Nephron (organoid): ENCODE measurements at regions not wholly inside any gene's neighbourhood (a gene's known extent, or its start where the extent isn't known, plus 50 kb on each side); places are given as distances from the start of the nearest gene placed in this dataset.

Experiments
- H3K27ac Mint-ChIP-seq, 3 experiments: 2 replicates each; pipeline ENCODE4 v1.8.0; 2020; ENCODE audit warnings: mixed read lengths in 3 of 3, mild to moderate bottlenecking in 2 of 3, moderate library complexity in 1 of 3
- H3K27me3 Mint-ChIP-seq: 2 replicates; pipeline ENCODE4 v1.8.0; 2021; ENCODE audit warnings: low read depth, mild to moderate bottlenecking, moderate library complexity, mixed read lengths
- H3K36me3 Mint-ChIP-seq: 2 replicates; pipeline ENCODE4 v1.8.0; 2020; ENCODE audit warnings: low read depth, mixed read lengths
- H3K4me1 Mint-ChIP-seq: 2 replicates; pipeline ENCODE4 v1.8.0; 2020; ENCODE audit warnings: mixed read lengths
- H3K4me3 Mint-ChIP-seq, 3 experiments: 2 replicates each; pipeline ENCODE4 v1.8.0; 2020; ENCODE audit warnings: mild to moderate bottlenecking in 3 of 3, mixed read lengths in 3 of 3, moderate library complexity in 2 of 3
- H3K9me3 Mint-ChIP-seq: 2 replicates; pipeline ENCODE4 v1.8.0; 2020; ENCODE audit warnings: mixed read lengths
- CTCF ChIP-seq, 3 experiments: fragments of 200-600 bp; sonication (generic); IDR thresholded peaks; one replicate each; pipeline ENCODE4 v1.5.0; 2021; ENCODE audit warnings: antibody characterized with exemption in 3 of 3; ENCODE audit not compliant: unreplicated experiment in 3 of 3

DNA sequence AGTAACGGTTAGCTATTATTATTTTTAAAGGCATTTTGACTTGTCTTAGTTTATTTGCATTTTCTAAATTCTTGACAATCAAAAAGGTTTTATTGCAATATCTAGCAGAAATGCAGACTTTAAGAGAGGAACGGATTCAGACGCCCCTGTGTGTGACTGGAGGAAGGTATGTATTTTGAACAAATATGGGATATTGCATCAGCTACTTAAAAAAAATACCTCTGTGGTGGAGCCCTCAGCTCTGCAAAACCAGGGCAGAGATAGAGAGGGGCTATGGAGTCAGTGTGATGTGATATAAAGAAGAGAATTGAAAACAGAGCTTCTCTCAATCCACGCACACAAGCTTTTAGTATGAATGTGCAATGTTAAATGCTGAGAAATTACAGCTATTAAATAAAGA is 142.4 kb downstream of the ICE1 start:
- H3K4me3 Mint-ChIP-seq: no peak overlapping the region
- H3K4me1 Mint-ChIP-seq: peaks cover 9% of the 10 kb centered on the region
- H3K27me3 Mint-ChIP-seq: peaks cover 18% of the 10 kb centered on the region
- no peaks in the 10 kb centered on the region for H3K9me3 Mint-ChIP-seq
- TF ChIP-seq CTCF (IDR thresholded peaks at IDR 0.05; ENCODE audit: unreplicated experiment in 3 of 3): no peak
- H3K36me3 Mint-ChIP-seq: no peaks in the 10 kb centered on the region
- H3K27ac Mint-ChIP-seq: no peak overlapping the region

DNA sequence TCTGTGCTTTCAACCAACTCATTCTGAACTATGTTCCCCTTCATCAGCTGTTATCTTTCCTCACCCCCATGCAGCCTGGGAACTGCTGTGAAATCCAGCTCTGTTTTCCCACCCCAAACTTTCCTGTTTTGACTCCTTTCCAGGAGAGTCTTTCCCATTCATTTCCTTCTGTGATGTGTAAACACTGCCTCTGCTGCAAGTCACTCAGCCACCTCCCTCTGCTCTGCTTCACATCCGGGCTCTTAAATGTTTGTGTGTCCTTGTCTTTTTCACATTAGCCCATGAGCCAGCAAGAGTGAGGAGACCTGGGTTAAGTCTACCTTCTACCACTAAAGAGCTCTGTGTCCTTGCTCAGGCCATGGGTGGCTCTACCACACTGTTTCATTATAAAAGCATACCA is 137.5 kb downstream of the ICE1 start:
- Mint-ChIP-seq H3K27ac (no peak overlapping the region), H3K4me1 (peaks cover 7% of the 10 kb centered on the region), H3K27me3 (peaks cover 6% of the 10 kb centered on the region), H3K36me3 (no peaks in the 10 kb centered on the region), H3K4me3 (no peak overlapping the region), H3K9me3 (peaks cover 4% of the 10 kb centered on the region)
- no peak for TF ChIP-seq CTCF (IDR thresholded peaks at IDR 0.05; ENCODE audit: unreplicated experiment in 3 of 3)

DNA sequence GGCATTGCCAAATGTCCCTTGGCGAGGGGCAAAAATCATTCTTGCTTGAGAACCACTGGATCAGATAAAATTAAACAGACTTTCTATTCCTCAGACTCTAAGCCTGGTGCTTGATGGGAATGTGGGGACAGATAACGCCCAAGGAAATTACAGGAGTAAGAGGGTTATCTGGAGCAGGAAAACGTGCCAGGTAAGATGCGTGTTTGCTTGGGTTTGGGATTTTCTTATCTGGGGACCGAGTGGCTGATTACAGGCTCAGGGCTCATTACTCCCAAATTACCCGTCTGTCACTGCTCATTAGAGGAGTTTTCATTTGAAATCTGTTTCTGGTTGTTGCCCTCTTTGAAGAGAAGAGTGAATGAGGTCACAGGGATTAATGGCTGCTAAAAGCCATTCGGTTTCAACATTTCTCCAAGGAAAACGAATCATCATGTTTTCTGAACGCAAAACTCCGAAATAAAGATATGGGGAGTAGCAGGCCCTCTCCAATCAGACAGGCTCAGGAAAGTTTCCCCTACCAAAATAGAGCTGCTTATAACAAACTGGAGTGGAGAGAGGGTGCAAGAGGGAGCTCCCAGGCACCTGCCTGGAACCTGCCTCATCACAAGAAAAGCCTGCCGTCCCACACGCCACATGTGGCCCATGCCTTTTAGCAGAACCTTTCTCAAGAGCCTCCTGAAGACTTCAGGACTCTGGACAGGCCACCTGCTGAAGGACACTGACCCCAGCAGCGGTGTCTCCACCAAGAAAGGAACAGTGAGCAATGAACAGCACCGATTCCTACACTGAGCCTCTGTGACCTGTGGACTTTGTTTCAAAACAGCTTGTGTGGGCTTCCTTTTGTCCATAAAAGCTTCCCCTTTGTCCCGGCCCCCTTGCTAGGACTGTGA is 136.4 kb downstream of the ICE1 start:
- Mint-ChIP-seq H3K36me3 (no peaks in the 10 kb centered on the region), H3K4me3 (no peak overlapping the region), H3K9me3 (peaks cover 13% of the 10 kb centered on the region), H3K27ac (no peak overlapping the region), H3K4me1 (peaks cover 7% of the 10 kb centered on the region), H3K27me3 (peaks cover 13% of the 10 kb centered on the region)
- no peak for TF ChIP-seq CTCF (IDR thresholded peaks at IDR 0.05; ENCODE audit: unreplicated experiment in 3 of 3)

DNA sequence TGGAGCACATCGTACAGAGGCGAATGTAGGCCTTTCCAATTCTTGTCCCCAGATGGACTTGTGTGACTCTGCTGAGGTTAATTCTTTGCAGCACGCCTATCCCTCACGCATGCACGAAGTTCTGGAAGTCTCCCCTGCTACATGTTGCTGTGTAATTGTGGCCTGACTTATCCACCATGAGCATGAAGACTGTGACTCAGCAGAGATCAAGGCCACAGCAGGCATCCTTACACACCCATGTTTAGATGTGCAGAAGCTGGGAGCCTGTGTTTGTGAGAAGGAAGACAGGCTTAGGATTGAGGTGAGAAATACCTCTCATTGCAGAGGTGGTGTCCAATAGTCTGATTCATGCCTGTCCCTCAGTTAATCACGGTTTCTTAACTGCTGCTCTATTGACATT is 135.6 kb downstream of the ICE1 start:
- no peaks in the 10 kb centered on the region for H3K36me3 Mint-ChIP-seq
- peaks cover 16% of the 10 kb centered on the region for H3K9me3 Mint-ChIP-seq
- no peak overlapping the region for H3K27ac Mint-ChIP-seq
- no peak for TF ChIP-seq CTCF (IDR thresholded peaks at IDR 0.05; ENCODE audit: unreplicated experiment in 3 of 3)
- H3K4me1 Mint-ChIP-seq: peaks cover 7% of the 10 kb centered on the region
- no peak overlapping the region for H3K4me3 Mint-ChIP-seq
- peaks cover 13% of the 10 kb centered on the region for H3K27me3 Mint-ChIP-seq

DNA sequence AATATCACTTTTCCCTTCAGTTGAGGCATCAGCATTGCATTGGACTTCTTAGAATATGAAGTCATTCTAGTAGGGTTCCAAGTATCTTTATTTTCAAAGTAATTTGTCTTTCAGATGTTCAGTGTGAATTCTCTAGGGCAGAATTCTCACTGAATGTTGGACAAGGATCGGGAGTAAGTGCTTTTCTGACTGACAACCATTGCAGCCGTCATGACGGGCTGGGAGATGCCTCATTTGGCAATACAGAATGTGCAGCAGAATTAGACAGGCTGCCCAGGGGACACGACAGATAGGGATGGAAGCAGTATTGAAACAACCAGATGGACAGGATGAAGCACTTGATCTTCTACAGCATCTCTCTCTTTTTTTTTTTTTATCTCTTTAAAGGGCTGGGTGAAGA is 129.0 kb downstream of the ICE1 start:
- H3K27ac Mint-ChIP-seq: no peak overlapping the region

More for the DNA sequence above, 129.0 kb downstream of the ICE1 start:
- Mint-ChIP-seq H3K27me3 (peaks cover 9% of the 10 kb centered on the region), H3K9me3 (peaks cover 24% of the 10 kb centered on the region), H3K36me3 (no peaks in the 10 kb centered on the region), H3K4me3 (no peak overlapping the region), H3K4me1 (no peaks in the 10 kb centered on the region)
- no peak for TF ChIP-seq CTCF (IDR thresholded peaks at IDR 0.05; ENCODE audit: unreplicated experiment in 3 of 3)
